ENCODE measurements at regions not wholly inside any gene's neighbourhood (a gene's known extent, or its start where the extent isn't known, plus 50 kb on each side); places are given as distances from the start of the nearest gene placed in this dataset.
"Not testable (repeated sequence)": the region's sequence is repeated elsewhere in the genome, so short reads cannot be mapped to it uniquely, and the experiment has no call there.

DNA sequence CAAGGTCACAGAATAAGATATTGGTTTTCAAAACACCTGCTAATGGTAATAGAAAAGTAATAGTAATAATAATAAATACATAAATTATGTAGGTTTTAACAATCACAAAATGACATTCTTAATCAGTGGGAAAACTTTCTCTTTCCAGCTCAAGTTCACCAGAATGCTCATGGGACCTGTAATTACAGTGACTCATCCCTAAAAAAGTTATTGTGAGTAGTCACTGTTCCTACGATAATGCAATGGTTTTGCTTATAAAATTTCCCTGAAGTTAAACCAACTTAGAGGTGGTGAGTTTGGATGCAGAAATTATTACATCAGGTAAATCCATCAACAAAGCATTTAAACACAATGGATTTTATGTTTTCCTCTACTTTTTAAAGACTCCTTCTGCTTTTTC is 502.3 kb downstream of the PID1 start:
- no peaks in the 10 kb centered on the region for H3K4me1 ChIP-seq (ENCODE audit: control insufficient read depth, insufficient read depth, low read length)
- H3K36me3 ChIP-seq (ENCODE audit: control insufficient read depth, insufficient read depth, low read length), result no peaks in the 10 kb centered on the region
- H3K9ac ChIP-seq (ENCODE audit: low read length), result no peak overlapping the region
- H3K27me3 ChIP-seq (ENCODE audit: control insufficient read depth, insufficient read depth, low read length), result no peaks in the 10 kb centered on the region
- no peak overlapping the region for H3K4me3 ChIP-seq (ENCODE audit: low read length)
- H3K27ac ChIP-seq (ENCODE audit: low read depth, low read length), result no peak overlapping the region

DNA sequence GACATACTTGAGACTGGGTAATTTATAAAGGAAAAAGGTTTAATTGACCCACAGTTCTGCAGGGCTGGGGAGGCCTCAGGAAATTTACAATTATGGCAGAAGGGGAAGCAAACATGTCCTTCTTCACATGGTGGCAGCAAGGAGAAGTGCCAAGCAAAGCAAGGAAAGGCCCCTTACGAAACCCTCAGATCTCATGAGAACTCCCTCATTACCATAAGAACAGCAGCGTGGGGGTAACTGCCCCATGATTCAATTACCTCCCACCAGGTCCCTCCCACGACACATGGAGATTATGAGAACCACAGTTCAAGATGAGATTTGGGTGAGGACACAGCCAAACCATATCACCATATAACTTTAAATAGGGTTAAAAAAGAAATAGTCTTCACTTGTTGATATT is 502.9 kb downstream of the PID1 start:
- not testable (repeated sequence) for H3K4me1 ChIP-seq (ENCODE audit: control insufficient read depth, insufficient read depth, low read length); H3K27me3 ChIP-seq (ENCODE audit: control insufficient read depth, insufficient read depth, low read length); H3K36me3 ChIP-seq (ENCODE audit: control insufficient read depth, insufficient read depth, low read length); H3K9ac ChIP-seq (ENCODE audit: low read length); H3K4me3 ChIP-seq (ENCODE audit: low read length); H3K27ac ChIP-seq (ENCODE audit: low read depth, low read length)

GRCh38 chr2:228767196-228767595 is 503.9 kb downstream of the PID1 start:
- H3K4me3 ChIP-seq (ENCODE audit: low read length), result no peak overlapping the region
- no peaks in the 10 kb centered on the region for H3K36me3 ChIP-seq (ENCODE audit: control insufficient read depth, insufficient read depth, low read length)
- H3K9ac ChIP-seq (ENCODE audit: low read length), result no peak overlapping the region
- H3K27ac ChIP-seq (ENCODE audit: low read depth, low read length), result no peak overlapping the region
- no peaks in the 10 kb centered on the region for H3K4me1 ChIP-seq (ENCODE audit: control insufficient read depth, insufficient read depth, low read length)
- no peaks in the 10 kb centered on the region for H3K27me3 ChIP-seq (ENCODE audit: control insufficient read depth, insufficient read depth, low read length)

DNA sequence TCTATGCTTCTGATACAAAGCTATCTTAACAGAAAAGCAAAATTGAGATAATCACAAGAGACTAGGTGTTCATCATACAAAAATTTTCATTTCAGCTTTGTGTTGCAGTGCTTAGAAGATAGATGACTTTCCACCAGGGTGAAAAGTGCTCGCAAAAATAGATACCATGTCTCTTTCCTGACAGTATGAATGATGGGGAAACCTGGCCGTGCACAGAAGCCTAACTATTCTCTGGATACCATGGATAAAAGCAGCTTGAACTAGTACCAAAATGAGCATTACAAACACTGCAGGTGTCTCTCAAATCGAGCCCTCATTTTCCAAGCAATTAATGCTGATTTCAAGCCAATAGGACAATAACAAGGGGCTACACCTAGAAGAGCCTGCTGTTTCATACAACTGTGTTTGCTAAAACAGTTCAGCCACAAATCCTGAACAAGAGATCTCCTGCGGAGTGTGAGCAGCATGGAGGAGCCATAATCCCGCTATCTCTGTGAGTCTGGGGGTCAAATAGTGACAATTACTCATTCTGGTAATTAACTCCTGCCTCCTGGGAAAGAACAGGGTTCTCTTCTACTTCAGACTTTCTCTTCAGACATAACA is 507.6 kb downstream of the PID1 start:
- Histone ChIP-seq H3K27me3 (ENCODE audit: control insufficient read depth, insufficient read depth, low read length) (no peaks in the 10 kb centered on the region), H3K36me3 (ENCODE audit: control insufficient read depth, insufficient read depth, low read length) (no peaks in the 10 kb centered on the region), H3K4me1 (ENCODE audit: control insufficient read depth, insufficient read depth, low read length) (no peaks in the 10 kb centered on the region), H3K9ac (ENCODE audit: low read length) (no peak overlapping the region), H3K4me3 (ENCODE audit: low read length) (no peak overlapping the region), H3K27ac (ENCODE audit: low read depth, low read length) (no peak overlapping the region)

GRCh38 chr2:228762565-228762964 is 508.5 kb downstream of the PID1 start:
- H3K27me3 ChIP-seq (ENCODE audit: control insufficient read depth, insufficient read depth, low read length), result no peaks in the 10 kb centered on the region
- H3K4me1 ChIP-seq (ENCODE audit: control insufficient read depth, insufficient read depth, low read length), result no peaks in the 10 kb centered on the region
- no peaks in the 10 kb centered on the region for H3K36me3 ChIP-seq (ENCODE audit: control insufficient read depth, insufficient read depth, low read length)
- no peak overlapping the region for H3K9ac ChIP-seq (ENCODE audit: low read length)
- no peak overlapping the region for H3K27ac ChIP-seq (ENCODE audit: low read depth, low read length)
- H3K4me3 ChIP-seq (ENCODE audit: low read length), result no peak overlapping the region

DNA sequence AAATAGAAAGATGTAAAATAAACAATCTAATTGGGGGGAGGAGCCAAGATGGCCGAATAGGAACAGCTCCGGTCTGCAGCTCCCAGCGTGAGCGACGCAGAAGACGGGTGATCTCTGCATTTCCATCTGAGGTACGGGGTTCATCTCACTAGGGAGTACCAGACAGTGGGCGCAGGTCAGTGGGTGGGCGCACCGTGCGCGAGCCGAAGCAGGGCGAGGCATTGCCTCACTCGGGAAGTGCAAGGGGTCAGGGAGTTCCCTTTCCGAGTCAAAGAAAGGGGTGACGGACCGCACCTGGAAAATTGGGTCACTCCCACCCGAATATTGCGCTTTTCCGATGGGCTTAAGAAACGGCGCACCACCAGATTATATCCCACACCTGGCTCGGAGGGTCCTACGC is 515.4 kb downstream of the PID1 start:
- H3K4me3 ChIP-seq (ENCODE audit: low read length); H3K36me3 ChIP-seq (ENCODE audit: control insufficient read depth, insufficient read depth, low read length); H3K27ac ChIP-seq (ENCODE audit: low read depth, low read length); H3K9ac ChIP-seq (ENCODE audit: low read length); H3K4me1 ChIP-seq (ENCODE audit: control insufficient read depth, insufficient read depth, low read length); H3K27me3 ChIP-seq (ENCODE audit: control insufficient read depth, insufficient read depth, low read length): not testable (repeated sequence)

GRCh38 chr2:228747483-228747882 is 523.6 kb downstream of the PID1 start:
- Histone ChIP-seq H3K27me3 (ENCODE audit: control insufficient read depth, insufficient read depth, low read length) (no peaks in the 10 kb centered on the region), H3K27ac (ENCODE audit: low read depth, low read length) (no peak overlapping the region)

GRCh38 chr2:228738671-228739380 is 532.3 kb downstream of the PID1 start:
- H3K4me1 ChIP-seq (ENCODE audit: control insufficient read depth, insufficient read depth, low read length), result no peaks in the 10 kb centered on the region
- H3K4me3 ChIP-seq (ENCODE audit: low read length), result no peak overlapping the region

More at GRCh38 chr2:228747483-228747882, 523.6 kb downstream of the PID1 start:
- H3K4me3 ChIP-seq (ENCODE audit: low read length), result no peak overlapping the region
- H3K36me3 ChIP-seq (ENCODE audit: control insufficient read depth, insufficient read depth, low read length), result no peaks in the 10 kb centered on the region
- no peak overlapping the region for H3K9ac ChIP-seq (ENCODE audit: low read length)
- no peaks in the 10 kb centered on the region for H3K4me1 ChIP-seq (ENCODE audit: control insufficient read depth, insufficient read depth, low read length)

DNA sequence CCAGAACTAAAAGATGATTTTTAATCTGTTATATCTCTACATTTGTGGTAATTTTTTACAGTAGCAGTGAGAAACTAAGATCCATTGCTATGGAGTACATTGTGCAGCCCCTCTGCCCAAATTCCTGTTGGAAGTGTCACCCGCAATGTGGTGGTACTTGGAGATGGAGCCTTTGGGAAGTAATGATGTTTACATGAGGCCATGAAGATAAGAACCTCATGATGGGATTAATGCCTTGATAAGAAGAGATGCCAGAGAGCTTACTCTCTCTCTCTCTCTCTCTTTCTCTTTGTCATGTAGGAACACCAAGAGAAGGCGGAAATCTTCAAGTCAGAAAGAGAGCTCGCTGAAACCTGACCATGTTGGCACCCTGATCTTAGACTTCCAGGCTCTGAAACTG is 535.4 kb downstream of the PID1 start:
- Histone ChIP-seq H3K27ac (ENCODE audit: low read depth, low read length) (no peak overlapping the region), H3K9ac (ENCODE audit: low read length) (no peak overlapping the region), H3K4me1 (ENCODE audit: control insufficient read depth, insufficient read depth, low read length) (no peaks in the 10 kb centered on the region), H3K27me3 (ENCODE audit: control insufficient read depth, insufficient read depth, low read length) (no peaks in the 10 kb centered on the region), H3K36me3 (ENCODE audit: control insufficient read depth, insufficient read depth, low read length) (no peaks in the 10 kb centered on the region), H3K4me3 (ENCODE audit: low read length) (no peak overlapping the region)

More at GRCh38 chr2:228738671-228739380, 532.3 kb downstream of the PID1 start:
- Histone ChIP-seq H3K27me3 (ENCODE audit: control insufficient read depth, insufficient read depth, low read length) (no peaks in the 10 kb centered on the region), H3K27ac (ENCODE audit: low read depth, low read length) (no peak overlapping the region), H3K9ac (ENCODE audit: low read length) (no peak overlapping the region), H3K36me3 (ENCODE audit: control insufficient read depth, insufficient read depth, low read length) (no peaks in the 10 kb centered on the region)

DNA sequence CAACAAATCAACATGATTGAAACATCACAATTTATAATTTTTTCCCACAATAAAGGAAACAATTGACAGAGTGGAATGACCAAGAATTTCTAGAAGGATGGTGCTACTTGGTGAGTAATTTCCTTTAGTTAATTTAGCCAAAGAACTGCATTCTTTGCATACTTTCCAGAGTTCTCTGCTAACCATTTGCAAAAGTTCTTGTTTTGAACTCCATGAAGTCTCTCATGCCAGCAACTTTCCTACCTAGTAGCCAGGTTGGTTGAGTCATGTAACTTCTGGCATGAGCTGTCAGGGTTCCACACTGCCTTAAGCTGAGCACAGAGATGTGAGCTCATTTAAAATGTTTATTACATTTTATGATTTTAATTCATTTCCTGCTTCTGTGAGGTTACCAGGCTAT is 539.6 kb downstream of the PID1 start:
- no peak overlapping the region for H3K9ac ChIP-seq (ENCODE audit: low read length)
- no peaks in the 10 kb centered on the region for H3K27me3 ChIP-seq (ENCODE audit: control insufficient read depth, insufficient read depth, low read length)
- H3K36me3 ChIP-seq (ENCODE audit: control insufficient read depth, insufficient read depth, low read length), result no peaks in the 10 kb centered on the region
- H3K27ac ChIP-seq (ENCODE audit: low read depth, low read length), result no peak overlapping the region
- H3K4me3 ChIP-seq (ENCODE audit: low read length), result no peak overlapping the region
- no peaks in the 10 kb centered on the region for H3K4me1 ChIP-seq (ENCODE audit: control insufficient read depth, insufficient read depth, low read length)

- no peak overlapping the region for H3K9ac ChIP-seq (ENCODE audit: low read length)
- H3K4me3 ChIP-seq (ENCODE audit: low read length), result no peak overlapping the region
- no peaks in the 10 kb centered on the region for H3K27me3 ChIP-seq (ENCODE audit: control insufficient read depth, insufficient read depth, low read length)
- H3K4me1 ChIP-seq (ENCODE audit: control insufficient read depth, insufficient read depth, low read length), result no peaks in the 10 kb centered on the region
- H3K27ac ChIP-seq (ENCODE audit: low read depth, low read length), result no peak overlapping the region
- no peaks in the 10 kb centered on the region for H3K36me3 ChIP-seq (ENCODE audit: control insufficient read depth, insufficient read depth, low read length)
These were observed 542.1 kb downstream of the PID1 start for GRCh38 chr2:228728961-228729360.

- Histone ChIP-seq H3K4me1 (ENCODE audit: control insufficient read depth, insufficient read depth, low read length) (no peaks in the 10 kb centered on the region), H3K4me3 (ENCODE audit: low read length) (no peak overlapping the region), H3K27ac (ENCODE audit: low read depth, low read length) (no peak overlapping the region), H3K9ac (ENCODE audit: low read length) (no peak overlapping the region), H3K36me3 (ENCODE audit: control insufficient read depth, insufficient read depth, low read length) (no peaks in the 10 kb centered on the region), H3K27me3 (ENCODE audit: control insufficient read depth, insufficient read depth, low read length) (no peaks in the 10 kb centered on the region)
These were observed 543.5 kb upstream of the SPHKAP start for GRCh38 chr2:228725031-228725430.

- Histone ChIP-seq H3K9ac (ENCODE audit: low read length) (no peak overlapping the region), H3K27ac (ENCODE audit: low read depth, low read length) (no peak overlapping the region), H3K4me3 (ENCODE audit: low read length) (no peak overlapping the region), H3K27me3 (ENCODE audit: control insufficient read depth, insufficient read depth, low read length) (no peaks in the 10 kb centered on the region), H3K36me3 (ENCODE audit: control insufficient read depth, insufficient read depth, low read length) (no peaks in the 10 kb centered on the region), H3K4me1 (ENCODE audit: control insufficient read depth, insufficient read depth, low read length) (no peaks in the 10 kb centered on the region)
These were observed 542.1 kb upstream of the SPHKAP start for GRCh38 chr2:228723599-228723998.
